ENCODE measurements at regions not wholly inside any gene's neighbourhood (a gene's known extent, or its start where the extent isn't known, plus 50 kb on each side); places are given as distances from the start of the nearest gene placed in this dataset.

DNA sequence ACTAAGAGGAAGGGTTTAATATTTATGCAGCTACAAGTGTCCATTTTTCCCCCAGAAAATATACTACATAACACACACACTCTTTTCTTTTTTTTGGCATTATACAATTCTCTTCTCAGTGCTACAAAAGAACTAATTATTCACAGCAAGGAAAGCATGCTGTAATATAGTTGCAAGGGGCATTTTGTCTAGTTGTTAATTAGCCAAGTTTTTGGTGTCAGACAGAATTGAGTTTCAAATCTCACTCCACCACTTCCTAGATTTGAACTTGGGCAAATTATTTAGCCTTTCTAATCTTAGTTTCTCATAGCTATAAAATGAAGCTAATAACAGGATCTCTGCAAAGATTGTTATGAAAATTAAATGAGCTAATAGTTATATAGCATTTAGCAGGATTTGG lies 60.0 kb upstream of the VTCN1 start:
- H3K27me3 ChIP-seq (ENCODE audit: control insufficient read depth, insufficient read depth, low read length), result no peaks in the 10 kb centered on the region
- no peak overlapping the region for H2AFZ ChIP-seq
- no peaks in the 10 kb centered on the region for H3K79me2 ChIP-seq
- no peaks in the 10 kb centered on the region for H3K9me3 ChIP-seq (ENCODE audit: control insufficient read depth, low read length)
- H3K9ac ChIP-seq, result no peak overlapping the region
- no peak overlapping the region for H3K4me2 ChIP-seq (ENCODE audit: low read length)
- H3K36me3 ChIP-seq (ENCODE audit: control insufficient read depth, insufficient read depth, low read length), result no peaks in the 10 kb centered on the region
- H3K27ac ChIP-seq, result no peak overlapping the region
- H3K4me3 ChIP-seq (ENCODE audit: low read depth, low read length), result no peak overlapping the region
- peaks cover 9% of the 10 kb centered on the region for H3K4me1 ChIP-seq
- TF ChIP-seq, protein P1, sequence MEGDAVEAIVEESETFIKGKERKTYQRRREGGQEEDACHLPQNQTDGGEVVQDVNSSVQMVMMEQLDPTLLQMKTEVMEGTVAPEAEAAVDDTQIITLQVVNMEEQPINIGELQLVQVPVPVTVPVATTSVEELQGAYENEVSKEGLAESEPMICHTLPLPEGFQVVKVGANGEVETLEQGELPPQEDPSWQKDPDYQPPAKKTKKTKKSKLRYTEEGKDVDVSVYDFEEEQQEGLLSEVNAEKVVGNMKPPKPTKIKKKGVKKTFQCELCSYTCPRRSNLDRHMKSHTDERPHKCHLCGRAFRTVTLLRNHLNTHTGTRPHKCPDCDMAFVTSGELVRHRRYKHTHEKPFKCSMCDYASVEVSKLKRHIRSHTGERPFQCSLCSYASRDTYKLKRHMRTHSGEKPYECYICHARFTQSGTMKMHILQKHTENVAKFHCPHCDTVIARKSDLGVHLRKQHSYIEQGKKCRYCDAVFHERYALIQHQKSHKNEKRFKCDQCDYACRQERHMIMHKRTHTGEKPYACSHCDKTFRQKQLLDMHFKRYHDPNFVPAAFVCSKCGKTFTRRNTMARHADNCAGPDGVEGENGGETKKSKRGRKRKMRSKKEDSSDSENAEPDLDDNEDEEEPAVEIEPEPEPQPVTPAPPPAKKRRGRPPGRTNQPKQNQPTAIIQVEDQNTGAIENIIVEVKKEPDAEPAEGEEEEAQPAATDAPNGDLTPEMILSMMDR (IDR thresholded peaks at IDR 0.05), result no peak

DNA sequence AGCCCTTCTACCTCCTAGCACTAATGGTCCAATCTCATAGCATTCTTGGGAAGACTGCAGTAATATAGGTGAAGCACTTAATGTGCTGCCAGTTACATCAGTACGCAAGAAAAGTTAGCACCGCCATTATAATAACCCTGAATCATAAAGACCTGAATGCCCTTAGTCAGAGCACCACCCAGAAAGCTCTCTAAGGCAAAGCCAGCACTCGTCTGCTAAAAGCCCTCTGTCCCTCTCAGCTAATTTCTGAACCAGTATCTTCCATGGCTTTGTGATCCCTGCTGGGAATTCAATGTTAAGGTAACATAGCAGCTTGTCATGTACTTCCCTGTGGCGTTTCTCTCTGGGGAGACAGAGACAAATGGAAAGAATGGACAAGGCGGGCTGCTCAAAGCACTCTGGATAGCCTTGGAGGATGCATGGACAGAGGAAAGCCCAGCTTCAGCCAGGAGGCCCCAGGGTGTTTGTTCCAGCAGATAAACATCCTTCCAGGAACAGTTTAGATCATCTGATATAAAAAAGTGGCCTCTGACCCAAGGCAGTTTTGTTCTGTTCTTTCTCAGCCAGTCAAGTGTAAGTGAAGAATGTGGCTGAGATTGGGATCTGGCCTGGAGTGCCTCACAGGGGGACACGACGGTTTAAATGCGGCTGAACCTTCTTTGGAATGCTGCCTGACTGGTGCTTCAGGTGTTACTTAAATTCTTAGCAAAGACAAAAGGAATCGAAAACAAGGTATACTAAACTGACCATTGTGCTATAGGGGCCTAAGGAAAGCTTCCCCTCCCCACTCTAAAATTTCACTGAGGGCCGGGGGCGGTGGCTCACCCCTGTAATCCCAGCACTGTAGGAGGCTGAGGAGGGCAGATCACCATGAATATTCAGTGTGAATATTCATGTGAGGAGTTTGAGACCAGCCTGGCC lies 58.1 kb upstream of the VTCN1 start:
- H3K9ac ChIP-seq, result no peak overlapping the region
- peak overlapping the region; percentile 3 for H3K4me2 ChIP-seq (ENCODE audit: low read length)
- peak overlapping the region; percentile 54 for H3K27ac ChIP-seq
- peaks cover 9% of the 10 kb centered on the region for H3K4me1 ChIP-seq
- H2AFZ ChIP-seq, result peak overlapping the region; percentile 38
- TF ChIP-seq, protein P1 (IDR thresholded peaks at IDR 0.05), result no peak
- no peaks in the 10 kb centered on the region for H3K9me3 ChIP-seq (ENCODE audit: control insufficient read depth, low read length)
- H3K79me2 ChIP-seq, result no peaks in the 10 kb centered on the region
- H3K4me3 ChIP-seq (ENCODE audit: low read depth, low read length), result no peak overlapping the region
- H3K27me3 ChIP-seq (ENCODE audit: control insufficient read depth, insufficient read depth, low read length), result no peaks in the 10 kb centered on the region
- H3K36me3 ChIP-seq (ENCODE audit: control insufficient read depth, insufficient read depth, low read length), result no peaks in the 10 kb centered on the region

DNA sequence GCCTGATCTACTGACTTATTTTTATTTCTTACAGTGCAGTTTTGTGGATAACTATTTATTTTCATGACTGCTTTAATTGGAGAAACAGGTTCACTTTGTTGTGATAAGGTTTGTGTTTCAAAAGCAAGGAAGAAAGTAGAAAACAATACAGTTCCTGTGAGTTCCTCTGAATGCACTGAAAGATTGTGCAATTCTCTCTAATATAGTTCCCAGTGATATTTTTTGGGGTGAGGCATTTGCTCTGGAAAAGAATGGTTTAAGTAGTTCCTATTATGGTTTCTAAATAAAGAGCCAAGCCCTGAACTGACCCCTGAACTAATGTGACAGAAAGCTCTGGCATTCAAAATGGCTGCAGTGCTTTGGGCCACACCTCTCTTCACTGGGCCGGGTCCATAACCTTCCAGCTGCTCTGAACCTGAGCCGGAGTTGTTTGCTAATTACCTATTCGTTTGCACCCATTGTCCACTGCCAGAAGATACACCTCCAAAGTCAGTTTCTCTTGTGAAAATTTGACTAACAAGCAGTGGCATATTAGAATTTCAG lies 56.6 kb upstream of the VTCN1 start:
- Histone ChIP-seq H3K27ac (no peak overlapping the region), H3K36me3 (ENCODE audit: control insufficient read depth, insufficient read depth, low read length) (no peaks in the 10 kb centered on the region)

DNA sequence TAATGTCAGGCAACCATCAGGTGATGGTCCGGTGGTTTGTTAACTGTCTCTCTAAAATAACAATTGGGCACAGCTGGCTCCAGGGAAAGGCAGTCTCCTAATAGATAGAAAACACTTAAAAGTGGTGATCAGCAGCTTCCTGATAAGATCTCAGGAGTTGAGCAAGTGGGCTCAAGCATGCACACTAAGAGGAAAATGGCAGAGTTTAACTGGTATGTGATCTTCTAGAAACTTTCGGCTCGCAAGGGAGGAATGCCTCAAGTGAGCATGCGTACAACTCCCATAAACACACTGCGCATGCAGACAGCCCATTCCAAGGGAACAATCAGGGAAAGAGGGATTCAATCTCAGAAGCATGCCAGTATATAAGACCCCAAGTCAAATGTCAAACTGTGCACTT lies 52.2 kb upstream of the VTCN1 start:
- Histone ChIP-seq H3K4me3 (ENCODE audit: low read depth, low read length) (no peak overlapping the region), H3K9me3 (ENCODE audit: control insufficient read depth, low read length) (no peaks in the 10 kb centered on the region)

More for the DNA sequence above, 56.6 kb upstream of the VTCN1 start:
- H3K79me2 ChIP-seq, result no peaks in the 10 kb centered on the region
- TF ChIP-seq, protein P1 (IDR thresholded peaks at IDR 0.05), result no peak
- H3K9me3 ChIP-seq (ENCODE audit: control insufficient read depth, low read length), result no peaks in the 10 kb centered on the region
- no peak overlapping the region for H3K4me2 ChIP-seq (ENCODE audit: low read length)
- peaks cover 9% of the 10 kb centered on the region for H3K4me1 ChIP-seq
- no peak overlapping the region for H3K9ac ChIP-seq
- H2AFZ ChIP-seq, result peak overlapping the region; percentile 8
- no peak overlapping the region for H3K4me3 ChIP-seq (ENCODE audit: low read depth, low read length)
- no peaks in the 10 kb centered on the region for H3K27me3 ChIP-seq (ENCODE audit: control insufficient read depth, insufficient read depth, low read length)

More for the DNA sequence above, 52.2 kb upstream of the VTCN1 start:
- Histone ChIP-seq H3K36me3 (ENCODE audit: control insufficient read depth, insufficient read depth, low read length) (no peaks in the 10 kb centered on the region), H3K79me2 (no peaks in the 10 kb centered on the region), H3K4me2 (ENCODE audit: low read length) (no peak overlapping the region), H3K27ac (no peak overlapping the region), H2AFZ (no peak overlapping the region), H3K27me3 (ENCODE audit: control insufficient read depth, insufficient read depth, low read length) (no peaks in the 10 kb centered on the region), H3K4me1 (peaks cover under 1% of the 10 kb centered on the region), H3K9ac (no peak overlapping the region)
- TF ChIP-seq, protein P1 (IDR thresholded peaks at IDR 0.05), result no peak

Measured in parathyroid adenoma (tissue), 2 donors.